ENCODE measurements at regions not wholly inside any gene's neighbourhood (a gene's known extent, or its start where the extent isn't known, plus 50 kb on each side); places are given as distances from the start of the nearest gene placed in this dataset.

DNA sequence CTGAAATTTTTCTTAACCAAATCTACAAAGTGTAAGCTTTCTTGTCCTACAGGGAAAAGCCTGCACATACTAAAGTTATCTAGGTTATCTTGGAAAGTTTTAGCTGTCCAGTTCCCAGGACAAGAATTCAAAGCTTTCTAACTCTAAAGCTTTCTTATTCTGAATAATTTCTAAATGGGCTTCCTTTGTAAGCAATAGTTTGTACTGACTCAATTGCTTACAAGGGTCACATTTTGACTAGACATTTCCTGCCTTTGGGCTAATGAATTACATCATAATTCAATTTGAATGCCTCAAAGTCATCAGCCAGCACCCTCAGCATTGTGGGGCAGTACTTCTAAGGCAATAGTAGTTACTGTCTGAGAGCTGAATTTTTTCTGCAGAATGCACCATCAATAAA lies 223.0 kb downstream of the LTN1 start:
- no peak overlapping the region for H3K4me2 ChIP-seq (ENCODE audit: control insufficient read depth, extremely low read depth, insufficient read depth, low read depth, low read length)
- H3K9me1 ChIP-seq (ENCODE audit: control insufficient read depth, extremely low read depth, insufficient read depth, low read length), result no peaks in the 10 kb centered on the region
- H3K27me3 ChIP-seq (ENCODE audit: control insufficient read depth, extremely low read depth, insufficient read depth, low read length), result no peaks in the 10 kb centered on the region
- dilution Hi-C loops (cut with MboI; ENCODE audit: extremely low pct_ligation_motif_present, low sequenced_read_pairs), result no loop called here
- FAIRE-seq, result no peak
- no peaks in the 10 kb centered on the region for H3K79me2 ChIP-seq (ENCODE audit: control insufficient read depth, insufficient read depth, low read length)
- H3K4me1 ChIP-seq (ENCODE audit: control insufficient read depth, extremely low read depth, insufficient read depth, low read length), result no peaks in the 10 kb centered on the region
- H3K27ac ChIP-seq (ENCODE audit: control insufficient read depth, insufficient read depth, low read length), result no peak overlapping the region
- H3K36me3 ChIP-seq (ENCODE audit: control insufficient read depth in 2 of 2, extremely low read depth in 1 of 2, insufficient read depth in 2 of 2, low read length in 2 of 2), result no peaks in the 10 kb centered on the region
- H3K9ac ChIP-seq (ENCODE audit: control insufficient read depth, extremely low read depth, insufficient read depth, low read length), result no peak overlapping the region
- DNase-seq (ENCODE audit: low read depth, low spot score), result no peak
- no peak for TF ChIP-seq EZH2 (IDR thresholded peaks at IDR 0.05; ENCODE audit: low read length)
- TF ChIP-seq, protein P1, sequence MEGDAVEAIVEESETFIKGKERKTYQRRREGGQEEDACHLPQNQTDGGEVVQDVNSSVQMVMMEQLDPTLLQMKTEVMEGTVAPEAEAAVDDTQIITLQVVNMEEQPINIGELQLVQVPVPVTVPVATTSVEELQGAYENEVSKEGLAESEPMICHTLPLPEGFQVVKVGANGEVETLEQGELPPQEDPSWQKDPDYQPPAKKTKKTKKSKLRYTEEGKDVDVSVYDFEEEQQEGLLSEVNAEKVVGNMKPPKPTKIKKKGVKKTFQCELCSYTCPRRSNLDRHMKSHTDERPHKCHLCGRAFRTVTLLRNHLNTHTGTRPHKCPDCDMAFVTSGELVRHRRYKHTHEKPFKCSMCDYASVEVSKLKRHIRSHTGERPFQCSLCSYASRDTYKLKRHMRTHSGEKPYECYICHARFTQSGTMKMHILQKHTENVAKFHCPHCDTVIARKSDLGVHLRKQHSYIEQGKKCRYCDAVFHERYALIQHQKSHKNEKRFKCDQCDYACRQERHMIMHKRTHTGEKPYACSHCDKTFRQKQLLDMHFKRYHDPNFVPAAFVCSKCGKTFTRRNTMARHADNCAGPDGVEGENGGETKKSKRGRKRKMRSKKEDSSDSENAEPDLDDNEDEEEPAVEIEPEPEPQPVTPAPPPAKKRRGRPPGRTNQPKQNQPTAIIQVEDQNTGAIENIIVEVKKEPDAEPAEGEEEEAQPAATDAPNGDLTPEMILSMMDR (optimal IDR thresholded peaks at IDR 0.05 in 1 of 3, IDR thresholded peaks at IDR 0.05 in 1 of 3, conservative IDR thresholded peaks at IDR 0.05 in 1 of 3; ENCODE audit: extremely low read depth in 1 of 3, insufficient read depth in 2 of 3, low read length in 3 of 3), result no peak
- H3K4me3 ChIP-seq (ENCODE audit: control insufficient read depth in 2 of 3, extremely low read depth in 1 of 3, insufficient read depth in 2 of 3, low read depth in 1 of 3, low read length in 3 of 3), result no peak overlapping the region
- H2AFZ ChIP-seq (ENCODE audit: control insufficient read depth, low read length), result no peak overlapping the region
- no peaks in the 10 kb centered on the region for H3K9me3 ChIP-seq (ENCODE audit: control insufficient read depth, low read depth, low read length)
- no peaks in the 10 kb centered on the region for H4K20me1 ChIP-seq (ENCODE audit: control insufficient read depth, extremely low read depth, insufficient read depth, low read length)

DNA sequence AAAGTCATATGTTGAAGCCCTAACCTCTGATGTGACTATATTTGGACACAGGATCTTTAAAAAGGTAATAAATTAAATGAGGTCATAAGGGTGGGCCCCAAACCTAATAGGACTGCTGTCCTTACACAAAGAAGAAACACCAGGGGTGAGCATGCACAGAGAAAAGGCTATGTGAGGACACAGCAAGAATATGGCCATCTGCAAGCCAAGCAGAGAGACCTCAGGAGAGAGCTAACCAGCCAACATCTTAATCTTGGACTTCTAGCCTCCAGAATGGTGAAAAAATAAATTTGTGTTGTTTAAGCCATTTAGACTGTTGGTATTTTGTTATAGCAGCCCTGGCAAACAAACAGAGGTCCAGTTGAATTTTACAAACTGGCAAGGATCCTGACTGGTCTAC lies 223.9 kb downstream of the LTN1 start:
- no peaks in the 10 kb centered on the region for H3K9me3 ChIP-seq (ENCODE audit: control insufficient read depth, low read depth, low read length)
- no peaks in the 10 kb centered on the region for H3K36me3 ChIP-seq (ENCODE audit: control insufficient read depth in 2 of 2, extremely low read depth in 1 of 2, insufficient read depth in 2 of 2, low read length in 2 of 2)
- FAIRE-seq (no peak), DNase-seq (ENCODE audit: low read depth, low spot score) (no peak)
- no peak overlapping the region for H3K27ac ChIP-seq (ENCODE audit: control insufficient read depth, insufficient read depth, low read length)
- no peaks in the 10 kb centered on the region for H3K79me2 ChIP-seq (ENCODE audit: control insufficient read depth, insufficient read depth, low read length)
- H4K20me1 ChIP-seq (ENCODE audit: control insufficient read depth, extremely low read depth, insufficient read depth, low read length), result no peaks in the 10 kb centered on the region
- H3K9ac ChIP-seq (ENCODE audit: control insufficient read depth, extremely low read depth, insufficient read depth, low read length), result no peak overlapping the region
- no peak overlapping the region for H2AFZ ChIP-seq (ENCODE audit: control insufficient read depth, low read length)
- H3K4me1 ChIP-seq (ENCODE audit: control insufficient read depth, extremely low read depth, insufficient read depth, low read length), result no peaks in the 10 kb centered on the region
- no peak overlapping the region for H3K4me2 ChIP-seq (ENCODE audit: control insufficient read depth, extremely low read depth, insufficient read depth, low read depth, low read length)
- H3K27me3 ChIP-seq (ENCODE audit: control insufficient read depth, extremely low read depth, insufficient read depth, low read length), result no peaks in the 10 kb centered on the region
- no peak overlapping the region for H3K4me3 ChIP-seq (ENCODE audit: control insufficient read depth in 2 of 3, extremely low read depth in 1 of 3, insufficient read depth in 2 of 3, low read depth in 1 of 3, low read length in 3 of 3)
- H3K9me1 ChIP-seq (ENCODE audit: control insufficient read depth, extremely low read depth, insufficient read depth, low read length), result no peaks in the 10 kb centered on the region
- dilution Hi-C loops (cut with MboI; ENCODE audit: extremely low pct_ligation_motif_present, low sequenced_read_pairs), result no loop called here
- TF ChIP-seq, protein P1 (optimal IDR thresholded peaks at IDR 0.05 in 1 of 3, IDR thresholded peaks at IDR 0.05 in 1 of 3, conservative IDR thresholded peaks at IDR 0.05 in 1 of 3; ENCODE audit: extremely low read depth in 1 of 3, insufficient read depth in 2 of 3, low read length in 3 of 3), result no peak
- no peak for TF ChIP-seq EZH2 (IDR thresholded peaks at IDR 0.05; ENCODE audit: low read length)
